Keratinocyte (primary cell): ENCODE measurements at regions not wholly inside any gene's neighbourhood (a gene's known extent, or its start where the extent isn't known, plus 50 kb on each side); places are given as distances from the start of the nearest gene placed in this dataset.

Experiments used
- DNase-seq: peaks from one replicate; pipeline ENCODE4 v3.0.0-alpha.2; 2011; ENCODE audit warnings: low read depth, missing footprints, low spot score
- FAIRE-seq: peaks from 2 replicates; lab custom pipeline; 2011; peaks lifted over from hg19 to GRCh38; lab: Jason Lieb, UNC
- H2AFZ ChIP-seq: 2 replicates; pipeline ENCODE4 v1.6.0; 2012; ENCODE audit warnings: low read length, control low read depth, inconsistent platforms; ENCODE audit not compliant: control insufficient read depth
- H3K27ac ChIP-seq: 2 replicates; pipeline ENCODE4 v1.5.1; 2011; ENCODE audit warnings: low read length; ENCODE audit not compliant: control insufficient read depth, insufficient read depth
- H3K27me3 ChIP-seq: 3 replicates; pipeline ENCODE4 v1.6.0; 2011; ENCODE audit warnings: low read length; ENCODE audit not compliant: control insufficient read depth, insufficient read depth; ENCODE audit errors: extremely low read depth
- H3K36me3 ChIP-seq, 2 experiments: 2 replicates in 1 of 2; 3 replicates in 1 of 2; pipeline ENCODE4 v1.5.1; 2011; ENCODE audit warnings: low read length in 2 of 2, mild to moderate bottlenecking in 1 of 2; ENCODE audit not compliant: control insufficient read depth in 2 of 2, insufficient read depth in 2 of 2; ENCODE audit errors: extremely low read depth in 1 of 2
- H3K4me1 ChIP-seq: 3 replicates; pipeline ENCODE4 v1.5.1; 2011; ENCODE audit warnings: low read length; ENCODE audit not compliant: control insufficient read depth, insufficient read depth; ENCODE audit errors: extremely low read depth
- H3K4me2 ChIP-seq: 3 replicates; pipeline ENCODE4 v1.6.0; 2011; ENCODE audit warnings: low read depth, low read length; ENCODE audit not compliant: control insufficient read depth, insufficient read depth; ENCODE audit errors: extremely low read depth
- H3K4me3 ChIP-seq, 3 experiments: fragments of 200-600 bp in 1 of 3; sonication (generic) in 1 of 3; 2 replicates in 2 of 3; 3 replicates in 1 of 3; pipeline ENCODE4 v1.5.1; 2011 to 2016; ENCODE audit warnings: low read length in 3 of 3, mild to moderate bottlenecking in 3 of 3, control low read depth in 2 of 3, inconsistent platforms in 1 of 3, low read depth in 1 of 3, mixed read lengths in 1 of 3, mixed run types in 1 of 3, moderate library complexity in 1 of 3; ENCODE audit not compliant: control insufficient read depth in 2 of 3, insufficient read depth in 2 of 3; ENCODE audit errors: extremely low read depth in 1 of 3
- H3K79me2 ChIP-seq: 2 replicates; pipeline ENCODE4 v1.6.0; 2012; ENCODE audit warnings: low read length; ENCODE audit not compliant: control insufficient read depth, insufficient read depth
- H3K9ac ChIP-seq: 3 replicates; pipeline ENCODE4 v1.6.0; 2011; ENCODE audit warnings: low read length; ENCODE audit not compliant: control insufficient read depth, insufficient read depth; ENCODE audit errors: extremely low read depth
- H3K9me1 ChIP-seq: 3 replicates; pipeline ENCODE4 v1.6.0; 2011; ENCODE audit warnings: low read length; ENCODE audit not compliant: control insufficient read depth, insufficient read depth; ENCODE audit errors: extremely low read depth
- H3K9me3 ChIP-seq: 2 replicates; pipeline ENCODE4 v1.5.1; 2012; ENCODE audit warnings: low read depth, low read length; ENCODE audit not compliant: control insufficient read depth
- H4K20me1 ChIP-seq: 3 replicates; pipeline ENCODE4 v1.6.0; 2011; ENCODE audit warnings: low read length; ENCODE audit not compliant: control insufficient read depth, insufficient read depth; ENCODE audit errors: extremely low read depth
- CTCF ChIP-seq, 3 experiments: IDR thresholded peaks in 1 of 3; conservative IDR thresholded peaks in 1 of 3; optimal IDR thresholded peaks in 1 of 3; 2 replicates in 2 of 3; 3 replicates in 1 of 3; pipeline versions ENCODE3 to v1.5.1; 2011; ENCODE audit warnings: low read length in 3 of 3, mild to moderate bottlenecking in 3 of 3, moderate library complexity in 2 of 3, control low read depth in 1 of 3, inconsistent platforms in 1 of 3; ENCODE audit not compliant: insufficient read depth in 2 of 3; ENCODE audit errors: extremely low read depth in 1 of 3
- EZH2 ChIP-seq: IDR thresholded peaks from one replicate; pipeline ENCODE4 v1.6.1; 2012; ENCODE audit warnings: inconsistent platforms, mild to moderate bottlenecking, low read length, moderate library complexity
- dilution Hi-C: fragments of 300-500 bp; cut with MboI; formaldehyde crosslinking; loops from one replicate; pipeline ENCODE4 v1.7.0; 2020; ENCODE audit warnings: low sequenced_read_pairs; ENCODE audit not compliant: extremely low pct_ligation_motif_present

GRCh38 chr7:106755641-106756040 lies 94.7 kb upstream of the CCDC71L start:
- Histone ChIP-seq H3K79me2 (no peaks in the 10 kb centered on the region), H3K9me1 (no peaks in the 10 kb centered on the region), H3K4me3 (no peak overlapping the region), H2AFZ (no peak overlapping the region), H3K27ac (no peak overlapping the region), H3K4me1 (no peaks in the 10 kb centered on the region), H3K9me3 (no peaks in the 10 kb centered on the region), H3K27me3 (no peaks in the 10 kb centered on the region), H3K36me3 (no peaks in the 10 kb centered on the region), H3K4me2 (no peak overlapping the region), H4K20me1 (no peaks in the 10 kb centered on the region), H3K9ac (no peak overlapping the region)
- dilution Hi-C loops, result no loop called here
- no peak for DNase-seq
- no peak for FAIRE-seq
- TF ChIP-seq EZH2 (no peak), CTCF (optimal IDR thresholded peaks at IDR 0.05 in 1 of 3, IDR thresholded peaks at IDR 0.05 in 1 of 3, conservative IDR thresholded peaks at IDR 0.05 in 1 of 3; ENCODE audit: extremely low read depth in 1 of 3, insufficient read depth in 2 of 3, low read length in 3 of 3) (no peak)

GRCh38 chr7:106756071-106756470 lies 95.1 kb upstream of the CCDC71L start:
- no peak for TF ChIP-seq EZH2
- no peak for TF ChIP-seq CTCF (optimal IDR thresholded peaks at IDR 0.05 in 1 of 3, IDR thresholded peaks at IDR 0.05 in 1 of 3, conservative IDR thresholded peaks at IDR 0.05 in 1 of 3; ENCODE audit: extremely low read depth in 1 of 3, insufficient read depth in 2 of 3, low read length in 3 of 3)
- no peak overlapping the region for H3K4me2 ChIP-seq
- H3K4me3 ChIP-seq, result no peak overlapping the region
- H3K9ac ChIP-seq, result no peak overlapping the region
- no peak overlapping the region for H3K27ac ChIP-seq
- dilution Hi-C loops, result no loop called here
- no peaks in the 10 kb centered on the region for H3K36me3 ChIP-seq
- no peaks in the 10 kb centered on the region for H3K9me1 ChIP-seq
- FAIRE-seq (no peak), DNase-seq (no peak)
- no peaks in the 10 kb centered on the region for H3K9me3 ChIP-seq
- no peaks in the 10 kb centered on the region for H3K4me1 ChIP-seq
- no peak overlapping the region for H2AFZ ChIP-seq
- no peaks in the 10 kb centered on the region for H3K27me3 ChIP-seq
- H3K79me2 ChIP-seq, result no peaks in the 10 kb centered on the region
- no peaks in the 10 kb centered on the region for H4K20me1 ChIP-seq
